Tibial artery (tissue), 4 donors: ENCODE measurements at regions not wholly inside any gene's neighbourhood (a gene's known extent, or its start where the extent isn't known, plus 50 kb on each side); places are given as distances from the start of the nearest gene placed in this dataset.
A peak's percentile ranks its signal among the peaks of the same experiment; 100 is the strongest.

Experiments used
- DNase-seq, 2 donors: peaks; one replicate each; pipeline ENCODE4 v3.0.0-alpha.2; 2019
- H3K27ac ChIP-seq, 2 donors: fragments of 200-600 bp; sonication (generic) in 1 of 2; 1 replicate in 1 of 2; 2 replicates in 1 of 2; pipeline ENCODE4 v1.5.1; 2018 to 2019; ENCODE audit warnings: mild to moderate bottlenecking in 1 of 2
- H3K27me3 ChIP-seq, 2 donors: fragments of 200-600 bp; sonication (generic) in 1 of 2; one replicate each; pipeline versions ENCODE4 v1.5.1 to v1.6.0; 2016 to 2019
- H3K36me3 ChIP-seq, 3 donors: fragments of 200-600 bp; sonication (generic) in 2 of 3; one replicate each; pipeline ENCODE4 v1.5.1; 2016 to 2019; ENCODE audit warnings: mild to moderate bottlenecking in 2 of 3
- H3K4me1 ChIP-seq, 4 donors: fragments of 200-600 bp; sonication (generic) in 2 of 4; 1 replicate in 3 of 4; 2 replicates in 1 of 4; pipeline ENCODE4 v1.5.1; 2016 to 2019
- H3K4me3 ChIP-seq, 2 donors: fragments of 200-600 bp; sonication (generic) in 1 of 2; 1 replicate in 1 of 2; 2 replicates in 1 of 2; pipeline ENCODE4 v1.5.1; 2018 to 2019; ENCODE audit warnings: mild to moderate bottlenecking in 2 of 2
- H3K9me3 ChIP-seq, 3 donors: fragments of 200-600 bp; sonication (generic) in 1 of 3; one replicate each; pipeline ENCODE4 v1.5.1; 2016 to 2019
- intact Hi-C: fragments of 100-400 bp; cut with DNase I; formaldehyde crosslinking; loops from one replicate; pipeline ENCODE4 v1.15.0; 2023; ENCODE audit warnings: low total_unique reads
- TF ChIP-seq, protein P1 (sequence below), 2 experiments: fragments of 200-600 bp in 1 of 2; fragments of 450-650 bp in 1 of 2; IDR thresholded peaks; one replicate each; pipeline ENCODE4 v1.5.1; 2017 to 2019; ENCODE audit warnings: antibody characterized with exemption in 2 of 2, mild to moderate bottlenecking in 1 of 2, moderate library complexity in 1 of 2

DNA sequence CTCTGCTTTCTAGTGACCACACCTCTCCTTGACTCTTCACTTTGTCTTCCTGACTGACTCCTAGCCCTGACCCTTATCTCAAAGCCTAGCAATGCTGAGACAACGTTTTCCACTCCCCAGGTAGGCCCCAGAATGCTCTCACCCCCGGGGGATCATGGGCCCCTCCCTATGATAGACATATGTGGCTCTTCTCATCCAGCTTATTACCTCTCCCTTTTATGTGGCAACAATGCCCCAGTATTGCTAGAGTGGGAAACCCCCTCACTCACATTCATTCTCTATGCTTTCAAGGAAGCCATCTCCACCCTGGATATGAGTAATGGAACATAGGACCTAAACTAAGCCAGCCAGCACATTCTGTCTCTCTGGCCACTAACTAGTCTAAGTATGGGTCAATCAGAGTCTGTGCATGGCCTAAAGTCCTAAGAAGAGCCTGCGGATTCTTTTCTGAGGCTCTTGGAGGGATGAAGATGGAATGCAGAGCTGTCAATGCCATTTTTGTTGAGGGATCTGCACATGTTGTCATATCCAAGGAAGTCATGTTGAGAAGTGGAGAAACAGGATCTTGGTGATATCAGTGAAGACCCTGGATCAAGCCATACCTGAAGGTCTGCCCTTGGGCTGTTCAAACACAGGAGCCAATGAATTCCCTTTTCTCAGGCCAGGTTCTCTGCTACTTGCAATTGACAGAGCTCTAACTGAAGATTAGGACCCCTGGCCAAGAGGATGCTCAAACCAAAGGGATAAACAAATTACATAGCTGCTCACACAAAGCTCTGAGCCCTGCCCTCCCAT lies 79.8 kb upstream of the GRK3 start:
- Histone ChIP-seq H3K9me3 (no peaks in the 10 kb centered on the region), H3K36me3 (peaks cover 0 to 32% (median 0%) of the 10 kb centered on the region in 3 donors), H3K27ac (no peak overlapping the region), H3K27me3 (no peaks in the 10 kb centered on the region), H3K4me3 (no peak overlapping the region), H3K4me1 (peaks cover 0 to 27% (median 14%) of the 10 kb centered on the region in 4 donors)
- TF ChIP-seq, protein P1, sequence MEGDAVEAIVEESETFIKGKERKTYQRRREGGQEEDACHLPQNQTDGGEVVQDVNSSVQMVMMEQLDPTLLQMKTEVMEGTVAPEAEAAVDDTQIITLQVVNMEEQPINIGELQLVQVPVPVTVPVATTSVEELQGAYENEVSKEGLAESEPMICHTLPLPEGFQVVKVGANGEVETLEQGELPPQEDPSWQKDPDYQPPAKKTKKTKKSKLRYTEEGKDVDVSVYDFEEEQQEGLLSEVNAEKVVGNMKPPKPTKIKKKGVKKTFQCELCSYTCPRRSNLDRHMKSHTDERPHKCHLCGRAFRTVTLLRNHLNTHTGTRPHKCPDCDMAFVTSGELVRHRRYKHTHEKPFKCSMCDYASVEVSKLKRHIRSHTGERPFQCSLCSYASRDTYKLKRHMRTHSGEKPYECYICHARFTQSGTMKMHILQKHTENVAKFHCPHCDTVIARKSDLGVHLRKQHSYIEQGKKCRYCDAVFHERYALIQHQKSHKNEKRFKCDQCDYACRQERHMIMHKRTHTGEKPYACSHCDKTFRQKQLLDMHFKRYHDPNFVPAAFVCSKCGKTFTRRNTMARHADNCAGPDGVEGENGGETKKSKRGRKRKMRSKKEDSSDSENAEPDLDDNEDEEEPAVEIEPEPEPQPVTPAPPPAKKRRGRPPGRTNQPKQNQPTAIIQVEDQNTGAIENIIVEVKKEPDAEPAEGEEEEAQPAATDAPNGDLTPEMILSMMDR (IDR thresholded peaks at IDR 0.05), result no peak
- no peak for DNase-seq
- intact Hi-C loops, result no loop called here

- Histone ChIP-seq H3K27ac (no peak overlapping the region), H3K27me3 (no peaks in the 10 kb centered on the region), H3K4me3 (no peak overlapping the region), H3K9me3 (no peaks in the 10 kb centered on the region), H3K36me3 (peaks cover 0 to 32% (median 0%) of the 10 kb centered on the region in 3 donors), H3K4me1 (peaks cover 0 to 27% (median 14%) of the 10 kb centered on the region in 4 donors)
- DNase-seq, result no peak
- intact Hi-C loops, result no loop called here
- TF ChIP-seq, protein P1 (IDR thresholded peaks at IDR 0.05), result no peak
Observed at GRCh38 chr22:25485626-25486545, 78.6 kb upstream of the GRK3 start.

GRCh38 chr22:25487508-25487907 lies 77.0 kb upstream of the GRK3 start:
- no peak overlapping the region for H3K27ac ChIP-seq
- no peaks in the 10 kb centered on the region for H3K27me3 ChIP-seq
- DNase-seq, result no peak
- H3K9me3 ChIP-seq, result no peaks in the 10 kb centered on the region
- H3K4me1 ChIP-seq, result peaks cover 0 to 25% (median 14%) of the 10 kb centered on the region in 4 donors
- no peak overlapping the region for H3K4me3 ChIP-seq
- TF ChIP-seq, protein P1 (IDR thresholded peaks at IDR 0.05), result no peak
- intact Hi-C loops, result no loop called here
- H3K36me3 ChIP-seq, result peaks cover 0 to 20% (median 0%) of the 10 kb centered on the region in 3 donors

DNA sequence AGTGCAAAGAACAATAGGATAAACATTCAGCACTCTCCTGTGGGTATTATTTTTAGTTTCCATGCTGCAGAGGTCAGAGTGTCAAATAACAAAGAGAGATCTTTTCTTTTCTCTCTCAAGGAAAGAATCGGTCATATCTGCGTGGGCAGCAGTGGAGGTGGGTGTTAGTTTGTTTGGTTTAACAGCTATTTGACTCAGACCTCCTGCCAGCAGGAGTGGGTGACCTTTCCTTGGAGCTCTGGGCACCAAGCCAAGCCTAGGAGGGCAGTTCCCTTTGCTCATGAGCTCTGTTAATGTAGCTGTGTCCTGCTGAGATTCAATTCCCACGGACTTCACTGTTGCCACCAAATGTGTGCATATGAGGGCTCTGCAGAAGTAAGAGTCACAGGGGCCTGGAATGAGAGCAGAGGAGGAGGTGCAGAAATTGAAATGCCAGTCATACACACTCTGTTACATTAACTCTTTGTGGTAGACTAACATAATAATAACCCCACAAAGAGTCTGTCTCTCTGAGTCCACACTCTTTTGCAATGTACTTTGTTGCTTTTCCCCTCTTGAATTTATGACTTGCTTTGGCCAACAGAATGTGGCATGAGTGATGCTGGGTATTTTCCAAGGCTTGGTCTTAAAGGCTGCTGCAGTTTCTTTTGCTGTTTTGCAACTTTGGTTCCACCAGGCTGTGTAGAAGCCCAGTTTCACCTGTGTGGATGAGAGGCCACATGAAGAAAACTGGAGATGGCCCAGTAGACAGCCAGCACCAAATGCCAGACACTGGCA lies 76.0 kb upstream of the GRK3 start:
- peak in 1 of 2 donors; percentile 26 for DNase-seq
- Histone ChIP-seq H3K4me1 (peaks cover 0 to 18% (median 11%) of the 10 kb centered on the region in 4 donors), H3K27ac (no peak overlapping the region), H3K9me3 (no peaks in the 10 kb centered on the region), H3K36me3 (peaks cover 0 to 15% (median 0%) of the 10 kb centered on the region in 3 donors), H3K27me3 (no peaks in the 10 kb centered on the region), H3K4me3 (no peak overlapping the region)
- TF ChIP-seq, protein P1 (IDR thresholded peaks at IDR 0.05), result no peak
- intact Hi-C loops, result no loop called here

DNA sequence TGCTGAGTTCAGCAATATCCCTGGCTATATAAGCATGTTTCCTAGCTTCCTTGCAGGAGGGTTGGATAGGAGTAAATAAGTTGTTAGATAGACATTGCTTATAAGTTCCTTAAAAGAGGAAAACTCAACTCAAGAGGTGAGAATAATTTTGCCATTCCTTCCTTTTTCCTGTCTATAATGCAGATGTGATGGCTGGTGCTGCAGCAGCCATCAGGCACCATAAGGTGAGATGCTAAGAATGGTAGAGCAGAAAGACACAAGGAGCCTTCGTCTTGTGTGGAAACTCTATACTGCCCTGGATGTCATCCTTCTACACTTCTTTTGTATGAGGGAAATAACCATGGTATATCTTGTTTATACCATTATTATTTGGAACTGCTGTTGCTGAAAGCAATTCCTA lies 74.5 kb upstream of the GRK3 start:
- Histone ChIP-seq H3K27ac (no peak overlapping the region), H3K36me3 (peaks cover 0 to 5% (median 0%) of the 10 kb centered on the region in 3 donors), H3K4me1 (peaks cover 0 to 16% (median 10%) of the 10 kb centered on the region in 4 donors), H3K27me3 (no peaks in the 10 kb centered on the region), H3K9me3 (no peaks in the 10 kb centered on the region), H3K4me3 (no peak overlapping the region)
- no peak for DNase-seq
- TF ChIP-seq, protein P1 (IDR thresholded peaks at IDR 0.05), result no peak
- intact Hi-C loops, result no loop called here
